ENCODE measurements at regions not wholly inside any gene's neighbourhood (a gene's known extent, or its start where the extent isn't known, plus 50 kb on each side); places are given as distances from the start of the nearest gene placed in this dataset.

DNA sequence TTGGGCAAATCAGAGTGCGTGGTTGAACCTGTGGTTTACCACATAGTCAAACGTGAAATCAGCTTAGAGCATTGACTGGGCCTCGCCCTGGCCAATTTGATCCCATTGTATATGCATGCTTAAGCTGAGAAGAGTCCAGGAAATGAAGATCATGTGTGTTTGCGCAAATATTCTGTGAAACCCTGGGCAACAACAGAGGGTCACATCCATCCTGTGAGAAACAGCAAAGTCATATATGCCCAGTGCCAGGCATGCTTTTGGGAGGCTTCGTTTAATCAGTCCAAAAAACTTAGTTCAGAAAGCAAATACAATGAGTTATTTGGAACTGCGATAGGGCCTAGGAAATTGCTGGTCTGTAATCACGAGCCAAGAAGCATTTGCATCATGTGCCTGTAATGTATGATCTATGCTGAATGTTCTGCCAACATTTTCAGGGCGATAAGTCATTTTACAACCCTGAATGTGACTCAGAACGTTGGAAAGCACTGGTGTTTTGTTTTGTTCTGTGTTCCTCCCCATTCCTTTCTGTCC is 412.1 kb upstream of the CELF2 start:
- no TSS peak for BruUV-seq (replicated peaks)
- CTCF ChIA-PET = no interaction called here
- no peak for ATAC-seq
- no peaks in the 10 kb centered on the region for H3K27me3 ChIP-seq (ENCODE audit: insufficient read depth, low read length)
- peaks cover 7 to 22% of the 10 kb centered on the region in 2 experiments; a peak in 2 of 4 replicates for H3K9me3 ChIP-seq (ENCODE audit: control insufficient read depth in 1 of 2, insufficient read depth in 1 of 2, low read depth in 1 of 2, low read length in 2 of 2)
- no peak overlapping the region for H3K9ac ChIP-seq (ENCODE audit: low read length)
- no peak for DNase-seq (ENCODE audit: low read depth, low spot score)
- intact Hi-C loops (cut with micrococcal nuclease) = no loop called here
- H3K4me2 ChIP-seq (ENCODE audit: low read length) = no peak overlapping the region
- H3K27ac ChIP-seq (ENCODE audit: low read depth, low read length) = no peak overlapping the region
- RAD21 ChIA-PET (ENCODE audit: low non-redundant PET in 1 of 2, low total read pairs in 2 of 2, uncharacterized antibody in 2 of 2, unreplicated experiment in 2 of 2) = no interaction called here
- POLR2A ChIA-PET = no interaction called here
- no peak overlapping the region for H2AFZ ChIP-seq (ENCODE audit: low read depth, low read length, poor library complexity, severe bottlenecking)
- no peaks in the 10 kb centered on the region for H3K36me3 ChIP-seq (ENCODE audit: control insufficient read depth in 1 of 2, insufficient read depth in 2 of 2, low read length in 2 of 2)
- no peak overlapping the region for H3K4me3 ChIP-seq (replicated peaks in 1 of 2; ENCODE audit: low read depth in 1 of 2, low read length in 2 of 2)
- no peaks in the 10 kb centered on the region for H4K20me1 ChIP-seq (ENCODE audit: insufficient read depth)
- TF ChIP-seq, protein P1, sequence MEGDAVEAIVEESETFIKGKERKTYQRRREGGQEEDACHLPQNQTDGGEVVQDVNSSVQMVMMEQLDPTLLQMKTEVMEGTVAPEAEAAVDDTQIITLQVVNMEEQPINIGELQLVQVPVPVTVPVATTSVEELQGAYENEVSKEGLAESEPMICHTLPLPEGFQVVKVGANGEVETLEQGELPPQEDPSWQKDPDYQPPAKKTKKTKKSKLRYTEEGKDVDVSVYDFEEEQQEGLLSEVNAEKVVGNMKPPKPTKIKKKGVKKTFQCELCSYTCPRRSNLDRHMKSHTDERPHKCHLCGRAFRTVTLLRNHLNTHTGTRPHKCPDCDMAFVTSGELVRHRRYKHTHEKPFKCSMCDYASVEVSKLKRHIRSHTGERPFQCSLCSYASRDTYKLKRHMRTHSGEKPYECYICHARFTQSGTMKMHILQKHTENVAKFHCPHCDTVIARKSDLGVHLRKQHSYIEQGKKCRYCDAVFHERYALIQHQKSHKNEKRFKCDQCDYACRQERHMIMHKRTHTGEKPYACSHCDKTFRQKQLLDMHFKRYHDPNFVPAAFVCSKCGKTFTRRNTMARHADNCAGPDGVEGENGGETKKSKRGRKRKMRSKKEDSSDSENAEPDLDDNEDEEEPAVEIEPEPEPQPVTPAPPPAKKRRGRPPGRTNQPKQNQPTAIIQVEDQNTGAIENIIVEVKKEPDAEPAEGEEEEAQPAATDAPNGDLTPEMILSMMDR (IDR thresholded peaks at IDR 0.05 in 2 of 3, conservative IDR thresholded peaks at IDR 0.05 in 1 of 3; ENCODE audit: borderline replicate concordance in 1 of 3, insufficient read depth in 1 of 3, low read depth in 2 of 3, low read length in 2 of 3) = no peak
- TF ChIP-seq POLR2AphosphoS5 (IDR thresholded peaks at IDR 0.05; ENCODE audit: low read depth, low read length) (no peak), ZFX (IDR thresholded peaks at IDR 0.05) (no peak), JUND (IDR thresholded peaks at IDR 0.05) (no peak), ELF1 (IDR thresholded peaks at IDR 0.05; ENCODE audit: borderline replicate concordance, low read depth) (no peak), YY1 (IDR thresholded peaks at IDR 0.05; ENCODE audit: extremely low read depth, insufficient replicate concordance, low read depth, low read length) (no peak), RAD21 (IDR thresholded peaks at IDR 0.05; ENCODE audit: low read depth) (no peak), TCF7L2 (IDR thresholded peaks at IDR 0.05; ENCODE audit: borderline replicate concordance, extremely low read depth, insufficient read depth, insufficient read length) (no peak), EZH2phosphoT487 (IDR thresholded peaks at IDR 0.05; ENCODE audit: borderline replicate concordance) (no peak), SP1 (IDR thresholded peaks at IDR 0.05; ENCODE audit: low read depth) (no peak)
- TF ChIP-seq, protein P2, sequence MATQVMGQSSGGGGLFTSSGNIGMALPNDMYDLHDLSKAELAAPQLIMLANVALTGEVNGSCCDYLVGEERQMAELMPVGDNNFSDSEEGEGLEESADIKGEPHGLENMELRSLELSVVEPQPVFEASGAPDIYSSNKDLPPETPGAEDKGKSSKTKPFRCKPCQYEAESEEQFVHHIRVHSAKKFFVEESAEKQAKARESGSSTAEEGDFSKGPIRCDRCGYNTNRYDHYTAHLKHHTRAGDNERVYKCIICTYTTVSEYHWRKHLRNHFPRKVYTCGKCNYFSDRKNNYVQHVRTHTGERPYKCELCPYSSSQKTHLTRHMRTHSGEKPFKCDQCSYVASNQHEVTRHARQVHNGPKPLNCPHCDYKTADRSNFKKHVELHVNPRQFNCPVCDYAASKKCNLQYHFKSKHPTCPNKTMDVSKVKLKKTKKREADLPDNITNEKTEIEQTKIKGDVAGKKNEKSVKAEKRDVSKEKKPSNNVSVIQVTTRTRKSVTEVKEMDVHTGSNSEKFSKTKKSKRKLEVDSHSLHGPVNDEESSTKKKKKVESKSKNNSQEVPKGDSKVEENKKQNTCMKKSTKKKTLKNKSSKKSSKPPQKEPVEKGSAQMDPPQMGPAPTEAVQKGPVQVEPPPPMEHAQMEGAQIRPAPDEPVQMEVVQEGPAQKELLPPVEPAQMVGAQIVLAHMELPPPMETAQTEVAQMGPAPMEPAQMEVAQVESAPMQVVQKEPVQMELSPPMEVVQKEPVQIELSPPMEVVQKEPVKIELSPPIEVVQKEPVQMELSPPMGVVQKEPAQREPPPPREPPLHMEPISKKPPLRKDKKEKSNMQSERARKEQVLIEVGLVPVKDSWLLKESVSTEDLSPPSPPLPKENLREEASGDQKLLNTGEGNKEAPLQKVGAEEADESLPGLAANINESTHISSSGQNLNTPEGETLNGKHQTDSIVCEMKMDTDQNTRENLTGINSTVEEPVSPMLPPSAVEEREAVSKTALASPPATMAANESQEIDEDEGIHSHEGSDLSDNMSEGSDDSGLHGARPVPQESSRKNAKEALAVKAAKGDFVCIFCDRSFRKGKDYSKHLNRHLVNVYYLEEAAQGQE (IDR thresholded peaks at IDR 0.05; ENCODE audit: low read depth) = no peak
- no peaks in the 10 kb centered on the region for H3K9me2 ChIP-seq (ENCODE audit: insufficient read depth)
- H3K4me1 ChIP-seq (ENCODE audit: control insufficient read depth in 1 of 2, insufficient read depth in 2 of 2, low read length in 2 of 2) = no peaks in the 10 kb centered on the region
- H3K79me2 ChIP-seq (ENCODE audit: insufficient read depth, low read length) = no peaks in the 10 kb centered on the region

Data from HCT116 (cell line).